Glomerular endothelial cell (primary cell): ENCODE measurements at regions not wholly inside any gene's neighbourhood (a gene's known extent, or its start where the extent isn't known, plus 50 kb on each side); places are given as distances from the start of the nearest gene placed in this dataset.
"Not testable (repeated sequence)": the region's sequence is repeated elsewhere in the genome, so short reads cannot be mapped to it uniquely, and the experiment has no call there.

ENCODE experiments used
- DNase-seq: peaks from one replicate; pipeline ENCODE4 v3.0.0-alpha.2; 2011; ENCODE audit warnings: low read depth, low spot score; ENCODE audit errors: extremely low read depth

DNA sequence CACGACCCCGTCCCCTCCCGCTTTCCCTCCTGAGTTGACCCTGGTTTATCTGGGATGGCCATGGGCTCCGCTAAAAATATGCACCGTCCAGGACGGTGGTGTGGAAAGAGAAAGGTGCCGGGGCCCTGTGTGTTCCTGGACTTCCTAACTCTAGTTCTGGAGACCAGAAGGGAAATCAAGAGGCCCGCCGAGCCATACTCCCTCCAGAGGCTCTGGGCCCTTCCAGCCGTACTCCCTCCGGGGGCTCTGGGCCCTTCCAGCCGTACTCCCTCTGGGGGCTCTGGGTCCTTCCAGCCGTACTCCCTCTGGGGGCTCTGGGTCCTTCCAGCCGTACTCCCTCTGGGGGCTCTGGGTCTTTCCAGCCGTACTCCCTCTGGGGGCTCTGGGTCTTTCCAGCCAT lies 168.5 kb downstream of the LAT start:
- DNase-seq = not testable (repeated sequence)

DNA sequence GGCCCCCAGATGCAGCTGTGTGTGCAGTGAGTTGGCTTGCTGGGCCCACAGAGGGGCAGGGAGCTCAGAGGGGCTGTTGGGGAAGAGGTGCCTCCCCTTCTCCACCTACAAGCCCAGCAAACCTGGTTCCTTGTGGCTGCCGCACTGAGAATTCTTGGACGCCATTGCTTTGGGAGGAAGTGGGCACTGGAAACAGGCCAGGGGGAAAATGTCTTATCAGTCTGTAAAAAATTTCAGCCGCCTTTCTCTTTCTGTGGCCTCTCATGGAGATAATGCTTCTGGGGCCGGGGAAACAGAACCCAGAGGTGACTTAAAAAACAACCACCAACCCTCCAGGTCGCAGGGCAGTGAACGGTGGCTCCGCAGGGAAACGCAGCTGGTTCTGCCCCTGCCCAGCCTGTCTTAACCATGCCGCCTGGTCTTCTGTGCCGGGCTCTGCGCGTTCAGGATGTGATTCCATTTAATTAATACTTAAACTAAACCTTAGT lies 167.7 kb downstream of the LAT start:
- not testable (repeated sequence) for DNase-seq

DNA sequence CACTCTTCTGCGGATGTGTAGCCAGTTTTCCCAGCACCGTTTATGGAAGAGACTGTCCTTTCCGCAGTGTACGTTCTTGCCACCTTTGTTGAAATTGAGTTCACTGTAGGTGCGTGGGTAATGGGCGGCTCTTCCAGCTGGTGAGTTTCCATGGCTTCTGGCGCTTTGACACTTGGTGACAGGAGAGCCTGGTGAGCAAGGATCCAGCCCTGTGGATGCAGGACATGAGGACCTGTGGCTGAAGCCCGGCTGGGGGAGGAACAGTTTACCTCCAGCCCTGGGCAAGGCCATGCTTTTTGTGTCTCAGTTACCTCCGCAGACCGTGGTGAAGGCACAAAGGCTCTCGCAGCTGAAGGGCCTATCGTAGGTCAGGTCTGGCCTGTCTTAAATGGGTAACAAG lies 166.5 kb downstream of the LAT start:
- DNase-seq = no peak

DNA sequence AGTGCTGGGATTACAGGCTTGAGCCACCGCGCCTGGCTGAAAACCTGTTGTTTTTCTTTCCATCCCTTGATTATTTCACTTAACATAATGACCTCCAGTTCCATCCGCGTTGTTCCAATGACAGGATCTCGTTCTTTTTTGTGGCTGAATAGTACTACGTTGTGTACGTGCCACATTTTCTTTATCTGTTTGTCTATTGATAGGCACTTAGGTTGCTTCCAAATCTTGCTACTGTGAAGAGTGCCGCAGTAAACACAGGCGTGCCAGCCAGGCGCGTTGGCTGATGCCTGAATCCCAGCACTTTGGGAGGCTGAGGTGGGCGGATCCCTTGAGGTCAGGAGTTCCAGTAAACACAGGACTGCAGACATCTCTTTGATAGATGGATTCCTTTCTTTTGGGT lies 165.1 kb downstream of the LAT start:
- DNase-seq = not testable (repeated sequence)

DNA sequence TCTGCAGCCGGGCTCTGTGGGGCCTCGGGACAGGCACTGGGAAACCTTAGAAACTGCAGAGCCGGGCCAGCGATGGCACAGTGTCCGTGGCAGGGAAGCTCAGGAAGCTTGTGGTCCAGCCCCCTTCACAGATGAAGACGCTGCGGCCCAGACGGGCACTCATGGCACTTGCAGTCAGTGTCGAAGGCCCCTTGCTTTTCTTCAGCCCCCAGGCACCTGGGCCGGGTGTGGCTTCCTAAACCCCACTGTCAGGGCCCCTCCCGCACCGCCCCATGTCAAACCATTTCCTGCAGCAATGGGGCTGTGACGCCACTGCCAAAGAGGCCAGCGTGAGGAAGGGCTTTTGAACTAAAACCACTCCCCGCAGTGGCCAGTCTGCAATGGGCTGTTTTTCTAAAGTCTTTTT lies 164.0 kb downstream of the LAT start:
- no peak for DNase-seq

DNA sequence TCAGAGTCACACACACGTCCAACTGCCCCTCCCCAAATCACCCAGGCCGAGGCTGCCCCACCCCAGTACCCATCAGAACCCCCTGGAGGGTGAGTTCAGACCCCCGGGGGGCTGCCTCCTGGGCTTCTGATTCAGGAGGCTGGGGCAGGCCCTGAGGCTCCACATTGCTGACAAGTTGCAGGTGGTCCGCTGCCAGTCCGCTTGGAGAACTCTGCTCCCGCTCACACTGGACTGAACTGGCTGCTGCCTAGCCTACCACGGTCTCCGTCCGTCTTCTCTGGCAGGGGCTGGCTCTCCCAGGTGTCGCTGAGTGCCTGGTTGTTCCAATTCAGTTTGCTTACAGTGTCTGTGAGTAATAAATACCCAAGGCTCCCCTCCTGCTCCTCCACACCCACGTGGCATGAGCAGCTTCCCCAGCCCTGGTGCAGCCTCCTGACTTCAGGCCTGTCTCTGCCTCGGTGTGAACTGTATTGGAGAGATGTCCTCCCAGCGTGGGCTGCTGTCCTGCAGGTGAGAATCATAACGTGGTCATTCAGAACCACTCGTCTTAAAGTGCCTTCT lies 163.4 kb downstream of the LAT start:
- DNase-seq = no peak

DNA sequence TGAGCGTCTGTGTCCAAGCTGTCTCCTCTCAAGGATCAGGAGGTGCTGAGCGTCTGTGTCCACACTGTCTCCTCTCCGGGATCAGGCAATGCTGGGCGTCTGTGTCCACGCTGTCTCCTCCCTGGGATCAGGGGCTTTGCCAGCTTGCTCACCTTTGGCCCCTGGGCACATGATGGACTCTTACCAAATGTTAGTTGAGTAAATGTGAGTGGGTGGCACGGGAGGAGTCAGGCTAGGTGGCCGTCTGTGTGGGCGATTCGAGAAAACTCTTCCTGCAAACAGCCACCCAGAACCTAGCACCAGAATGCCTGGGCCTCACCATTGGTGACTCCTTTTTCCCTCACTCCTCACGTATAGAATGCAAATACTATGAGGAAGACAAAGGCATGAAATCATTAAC lies 162.9 kb downstream of the LAT start:
- not testable (repeated sequence) for DNase-seq

DNA sequence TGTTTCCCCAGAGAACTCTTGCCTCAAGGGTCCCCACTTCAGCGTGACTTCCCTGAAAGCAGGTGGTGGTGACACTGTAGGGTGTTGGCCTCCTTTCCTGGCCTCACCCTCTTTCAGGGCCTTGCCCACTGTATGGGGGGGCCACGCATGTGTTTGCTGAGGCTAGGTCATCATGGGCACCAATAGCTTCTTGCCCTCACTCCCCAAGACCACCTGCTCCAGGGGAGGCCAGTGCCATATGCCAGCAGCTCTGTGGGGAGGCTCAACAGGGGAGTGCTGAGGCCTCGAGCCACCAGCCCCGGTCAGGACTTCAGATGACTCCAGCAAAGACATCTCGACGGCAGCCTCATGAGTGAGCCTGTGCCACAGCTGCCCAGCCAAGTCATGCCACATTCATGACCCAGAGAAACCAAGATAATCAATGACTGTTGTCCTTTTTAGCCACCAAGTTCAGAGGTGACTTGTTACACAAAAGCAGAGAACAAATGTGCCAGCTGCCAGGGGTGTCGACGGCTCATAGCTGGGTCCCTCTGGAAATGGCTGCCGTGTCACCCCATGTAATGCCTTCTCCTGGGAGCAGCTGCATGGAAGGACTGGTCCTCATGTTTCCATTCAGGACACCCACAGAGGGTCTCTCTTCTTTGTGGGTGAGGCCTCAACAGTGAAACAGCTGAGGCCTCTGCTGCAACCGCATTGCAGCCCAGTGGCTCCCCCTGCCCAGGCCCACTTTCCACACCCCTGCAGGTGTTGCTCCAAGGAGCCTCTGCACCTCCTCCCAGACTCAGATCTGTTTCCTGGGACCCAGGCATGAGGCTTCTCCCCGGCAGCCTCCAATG lies 162.2 kb downstream of the LAT start:
- DNase-seq = not testable (repeated sequence)

DNA sequence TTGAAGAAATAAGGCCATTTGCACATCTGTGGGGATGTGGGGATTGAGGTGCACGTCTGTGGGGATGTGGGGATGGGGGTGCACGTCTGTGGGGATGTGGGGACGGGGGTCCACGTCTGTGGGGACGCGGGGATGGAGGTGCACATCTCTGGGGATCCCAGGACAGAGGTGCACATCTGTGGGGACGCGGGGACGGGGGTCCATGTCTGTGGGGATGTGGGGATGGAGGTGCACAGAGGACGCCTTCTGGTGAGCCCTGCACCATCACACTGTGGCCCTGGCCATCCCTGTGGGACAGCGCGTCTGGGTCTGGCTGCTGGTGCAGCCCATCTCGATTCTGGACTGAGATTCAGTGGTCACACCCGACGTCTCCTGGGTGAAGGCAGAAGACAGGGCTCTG lies 161.4 kb downstream of the LAT start:
- no peak for DNase-seq

DNA sequence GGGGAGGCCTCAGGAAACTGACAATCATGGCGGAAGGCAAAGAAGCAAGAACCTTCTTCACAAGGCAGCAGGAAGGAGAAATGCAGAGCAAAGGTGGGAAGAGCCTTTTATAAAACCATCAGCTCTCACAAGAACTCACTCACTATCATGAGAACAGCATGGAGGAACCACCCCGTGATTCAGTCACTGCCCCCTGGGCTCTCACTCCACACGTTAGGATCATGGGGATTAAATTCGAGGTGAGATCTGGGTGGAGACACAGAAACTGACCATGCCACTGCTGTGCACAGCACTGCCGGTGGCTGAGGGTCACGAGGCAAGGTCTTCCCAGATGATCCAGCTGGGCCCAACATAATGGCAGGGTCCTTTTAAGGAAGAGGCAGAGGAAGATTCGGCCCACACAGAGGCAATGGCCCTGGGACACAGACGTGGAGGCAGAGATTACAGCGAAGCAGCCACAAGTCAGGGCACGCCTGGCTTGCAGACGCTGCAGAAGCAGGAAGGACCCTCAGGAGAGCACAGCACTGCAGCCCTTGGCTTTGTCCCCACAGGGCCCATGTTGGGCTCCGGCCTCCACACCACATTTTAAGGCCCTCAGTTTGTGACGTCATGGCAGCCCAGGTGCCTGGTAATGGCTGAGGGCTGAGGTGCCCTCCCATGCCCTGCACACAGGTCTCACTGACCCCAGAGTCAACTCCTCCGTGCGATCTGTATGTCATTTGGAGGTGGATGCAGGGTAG lies 160.8 kb downstream of the LAT start:
- not testable (repeated sequence) for DNase-seq

DNA sequence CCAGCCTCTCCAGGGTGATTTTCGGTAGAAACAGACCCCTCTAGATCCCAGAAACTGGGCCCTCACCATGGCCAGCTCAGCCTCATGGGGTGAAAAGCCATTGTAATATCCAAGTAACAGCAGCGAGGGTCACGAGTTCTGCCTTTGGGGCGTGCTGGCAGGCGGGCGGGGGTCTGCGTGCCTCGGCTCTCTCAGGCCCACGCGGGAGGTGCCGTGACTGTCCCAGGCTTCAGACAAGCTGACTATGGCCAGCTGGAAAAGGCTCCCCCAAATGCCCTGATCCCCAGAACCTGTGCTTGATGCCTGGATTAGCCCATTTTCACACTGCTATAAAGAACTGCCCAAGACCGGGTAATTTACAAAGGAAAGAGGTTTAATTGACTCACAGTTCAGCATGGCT lies 160.2 kb downstream of the LAT start:
- DNase-seq = not testable (repeated sequence)

DNA sequence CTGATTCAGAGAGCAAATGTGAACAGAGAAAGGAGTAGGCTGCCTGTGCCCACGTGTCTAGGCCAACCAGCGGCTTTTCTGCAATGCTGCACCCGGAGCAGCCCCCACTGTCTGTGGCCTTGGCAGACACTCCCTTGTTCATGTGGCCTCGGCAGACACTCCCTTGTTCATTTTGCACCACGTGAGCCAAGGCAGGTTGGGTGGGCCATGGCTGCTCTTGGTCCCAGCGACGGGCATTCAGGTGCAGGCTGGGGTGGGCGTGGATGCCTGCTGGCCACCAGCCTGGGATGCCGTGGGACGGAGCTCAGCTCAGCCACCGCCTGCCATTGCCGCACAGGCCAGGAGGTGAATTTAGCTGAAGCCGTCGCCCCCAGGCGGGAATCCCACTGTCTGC lies 159.8 kb downstream of the LAT start:
- DNase-seq = not testable (repeated sequence)

DNA sequence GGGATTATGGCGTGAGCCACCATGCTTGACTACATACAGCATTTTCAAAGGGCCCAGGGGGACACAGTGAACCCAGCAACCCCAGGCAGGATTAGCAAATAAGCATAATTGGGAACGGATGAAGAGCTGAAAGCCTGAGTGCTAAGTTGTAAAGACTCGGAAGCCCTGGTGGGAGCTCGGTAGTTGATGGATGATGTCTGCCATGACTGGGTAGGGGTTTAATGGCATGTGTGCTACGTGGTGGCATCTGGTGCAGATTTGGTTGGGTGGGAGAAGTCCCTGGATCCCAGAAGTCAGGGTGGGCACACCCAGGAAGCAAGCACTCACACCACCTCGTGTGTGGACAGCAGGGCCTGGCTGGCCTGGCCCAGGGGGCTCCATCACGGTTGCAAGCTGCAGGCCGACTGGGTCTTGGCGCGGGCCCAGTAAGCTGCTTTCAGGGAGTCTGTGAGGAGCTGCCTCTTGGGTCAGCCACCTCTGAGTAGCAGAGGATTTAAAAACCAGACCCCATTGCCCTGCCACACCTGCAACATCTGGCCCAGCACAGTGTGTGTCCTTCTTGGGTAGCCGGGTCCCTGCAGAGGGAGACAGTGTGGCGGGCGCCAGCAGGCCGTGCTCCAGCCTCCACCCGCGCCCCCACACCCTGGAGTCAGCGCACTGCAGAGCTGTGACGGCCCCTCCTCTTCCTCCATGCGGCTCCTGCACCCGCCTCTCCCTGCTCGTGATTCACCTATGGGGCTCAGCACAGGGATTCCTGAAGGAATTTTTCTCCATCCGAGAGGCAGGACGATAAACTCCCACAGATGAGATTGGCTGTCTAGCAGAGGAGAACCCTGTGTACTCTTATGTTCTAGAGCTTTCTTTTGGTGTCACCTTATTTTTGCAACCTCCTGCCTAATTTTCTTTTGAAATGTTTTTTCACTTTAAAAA lies 159.2 kb downstream of the LAT start:
- DNase-seq = not testable (repeated sequence)

DNA sequence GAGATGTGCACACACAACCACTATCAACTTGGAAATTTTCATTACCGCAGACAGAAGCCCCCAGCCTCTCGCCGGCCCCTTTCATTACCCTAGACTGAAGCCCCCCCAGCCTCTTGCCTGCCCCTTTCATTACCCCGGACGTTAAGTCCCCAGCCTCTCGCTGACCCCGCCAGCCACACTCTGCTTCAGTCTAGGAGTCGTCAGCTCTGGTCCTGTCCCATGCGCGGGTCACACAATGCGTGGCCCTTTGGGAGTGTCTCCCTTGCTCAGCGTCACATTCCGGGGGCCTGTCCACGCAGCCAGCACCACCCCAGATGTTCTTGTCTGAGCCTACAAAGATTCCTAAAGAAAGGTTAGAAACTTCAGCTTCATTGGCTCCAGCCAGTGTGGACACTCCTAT lies 157.7 kb downstream of the LAT start:
- not testable (repeated sequence) for DNase-seq

DNA sequence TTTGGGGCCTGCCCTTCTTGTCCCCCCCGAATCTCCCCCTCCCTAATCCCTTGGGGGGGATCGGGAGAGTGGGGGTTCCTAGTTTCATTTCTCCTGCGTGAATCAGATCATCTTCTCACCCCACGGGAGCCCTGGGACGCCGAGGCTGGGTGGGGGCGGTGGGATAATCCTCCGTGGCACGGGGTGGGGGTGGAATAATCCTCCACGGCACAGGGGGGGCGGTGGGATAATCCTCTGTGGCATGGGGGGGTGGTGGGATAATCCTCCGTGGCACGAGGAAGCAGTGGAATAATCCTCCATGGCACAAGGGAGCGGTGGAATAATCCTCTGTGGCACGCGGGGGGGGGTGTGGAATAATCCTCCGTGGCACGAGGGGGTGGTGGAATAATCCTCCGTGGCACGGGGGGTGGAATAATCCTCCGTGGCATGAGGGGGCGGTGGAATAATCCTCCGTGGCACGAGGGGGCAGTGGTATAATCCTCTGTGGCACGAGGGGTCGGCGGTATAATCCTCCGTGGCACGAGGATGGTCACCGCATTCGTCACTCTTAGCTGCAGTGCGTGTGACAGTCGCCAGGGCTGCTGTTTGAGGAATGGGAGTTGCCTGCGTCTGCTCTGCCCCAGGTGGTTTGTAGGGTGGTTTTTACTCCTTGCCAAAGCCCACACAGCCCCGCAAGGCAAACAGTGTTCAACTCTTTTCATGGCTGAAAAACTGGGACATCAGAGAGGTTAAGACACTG lies 156.9 kb downstream of the LAT start:
- no peak for DNase-seq

DNA sequence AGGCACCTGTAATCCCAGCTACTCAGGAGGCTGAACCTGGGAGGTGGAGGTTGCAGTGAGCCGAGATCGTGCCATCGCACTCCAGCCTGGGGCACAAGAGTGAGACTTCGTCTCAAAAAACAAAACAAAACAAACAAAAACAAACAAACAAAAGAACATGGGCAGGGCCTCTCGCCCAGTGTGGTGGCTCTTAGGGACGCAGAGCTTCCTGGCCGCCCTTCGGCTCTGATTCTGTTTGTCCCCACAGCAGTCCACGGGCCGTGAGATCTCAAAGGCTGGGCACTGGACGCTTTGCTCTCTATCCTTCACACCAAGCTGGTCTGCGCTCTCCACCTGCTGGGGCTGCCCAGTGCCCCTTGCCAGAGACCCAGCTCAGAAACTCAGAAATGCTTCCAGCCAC lies 156.3 kb downstream of the LAT start:
- DNase-seq = not testable (repeated sequence)

DNA sequence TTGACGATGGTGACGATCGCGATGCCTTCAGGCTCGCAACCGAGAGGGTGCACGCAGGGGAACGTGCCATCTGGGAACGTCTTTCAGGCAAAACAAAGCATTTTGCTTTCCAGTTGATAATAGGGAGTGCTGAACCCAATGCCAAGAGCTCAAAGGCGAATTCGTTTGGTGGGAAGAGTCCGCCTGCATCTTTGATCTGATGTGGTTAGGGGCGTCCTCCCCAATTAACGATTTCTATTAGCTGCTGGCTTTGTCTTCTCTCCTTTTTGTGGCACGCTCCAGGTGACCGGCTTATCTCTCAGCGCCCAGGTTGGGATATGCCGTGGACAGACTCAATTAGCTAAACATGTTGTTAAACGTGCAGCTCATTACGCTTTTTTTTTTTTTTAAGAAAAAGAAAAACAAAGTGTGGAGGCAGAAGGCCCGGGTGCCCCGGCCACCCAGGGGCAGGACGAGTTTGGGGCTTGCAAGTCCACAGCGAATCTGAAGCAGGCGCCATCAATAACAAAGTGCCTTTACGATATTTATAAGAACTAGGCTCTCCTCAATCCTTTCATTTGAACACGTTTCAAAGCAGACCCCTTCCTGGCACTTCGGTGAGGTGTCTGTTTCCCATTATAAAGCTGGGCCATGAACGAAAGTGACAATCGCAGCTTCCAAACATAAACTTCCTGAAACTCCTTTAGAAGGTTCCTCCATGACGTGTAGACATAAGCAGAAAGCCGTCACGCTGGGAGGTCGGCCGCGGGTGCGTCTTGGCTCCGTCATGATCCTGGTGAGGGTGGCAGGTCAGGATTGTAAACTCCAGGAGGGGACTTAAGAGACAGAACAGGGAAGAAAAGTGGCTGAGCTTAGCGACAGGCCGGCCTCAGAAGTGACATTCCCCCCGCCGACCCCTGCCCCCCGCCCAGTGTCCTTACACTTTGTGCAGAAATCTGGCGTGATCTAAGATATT lies 155.3 kb downstream of the LAT start:
- DNase-seq = not testable (repeated sequence)

DNA sequence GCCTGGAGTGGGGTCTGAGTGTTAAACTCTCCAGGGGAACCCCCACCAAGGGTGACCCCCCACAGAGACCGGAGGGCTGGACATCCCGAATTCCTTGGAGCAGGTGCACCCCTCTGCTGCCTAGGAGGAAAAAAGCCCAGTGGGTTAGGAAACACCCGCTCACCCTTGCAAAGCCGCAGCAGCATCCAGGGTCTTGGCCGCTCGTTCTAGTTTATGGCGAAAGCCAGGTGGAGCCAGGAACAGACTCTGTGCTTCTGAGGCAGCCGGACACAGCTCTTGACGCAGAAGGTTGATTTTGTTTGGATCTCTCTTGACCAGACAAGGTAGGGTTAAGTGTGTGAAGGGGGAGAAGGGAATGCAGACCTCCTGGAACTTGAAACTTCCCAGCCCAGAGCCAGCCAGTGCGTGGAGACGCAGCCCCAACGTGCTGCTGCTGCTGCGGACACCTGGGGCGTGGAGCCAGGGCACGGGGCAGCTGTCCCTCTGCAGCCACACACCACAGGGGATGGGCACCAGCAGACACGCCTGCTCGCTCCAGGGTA lies 154.5 kb downstream of the LAT start:
- no peak for DNase-seq
